ENCODE measurements at regions not wholly inside any gene's neighbourhood (a gene's known extent, or its start where the extent isn't known, plus 50 kb on each side); places are given as distances from the start of the nearest gene placed in this dataset.
"Not testable (repeated sequence)": the region's sequence is repeated elsewhere in the genome, so short reads cannot be mapped to it uniquely, and the experiment has no call there.

GRCh38 chr2:217008794-217009193, 148.9 kb upstream of the TNP1 start:
- DNase-seq (ENCODE audit: low spot score) = no peak

- no peak for DNase-seq (ENCODE audit: low spot score)
These were observed 146.4 kb upstream of the TNP1 start for GRCh38 chr2:217006217-217006616.

- DNase-seq (ENCODE audit: low spot score) = no peak
These were observed 144.8 kb upstream of the TNP1 start for GRCh38 chr2:217004656-217005055.

GRCh38 chr2:217001740-217002139, 141.9 kb upstream of the TNP1 start:
- no peak for DNase-seq (ENCODE audit: low spot score)

GRCh38 chr2:217000406-217000805, 140.5 kb upstream of the TNP1 start:
- DNase-seq (ENCODE audit: low spot score) = no peak

DNA sequence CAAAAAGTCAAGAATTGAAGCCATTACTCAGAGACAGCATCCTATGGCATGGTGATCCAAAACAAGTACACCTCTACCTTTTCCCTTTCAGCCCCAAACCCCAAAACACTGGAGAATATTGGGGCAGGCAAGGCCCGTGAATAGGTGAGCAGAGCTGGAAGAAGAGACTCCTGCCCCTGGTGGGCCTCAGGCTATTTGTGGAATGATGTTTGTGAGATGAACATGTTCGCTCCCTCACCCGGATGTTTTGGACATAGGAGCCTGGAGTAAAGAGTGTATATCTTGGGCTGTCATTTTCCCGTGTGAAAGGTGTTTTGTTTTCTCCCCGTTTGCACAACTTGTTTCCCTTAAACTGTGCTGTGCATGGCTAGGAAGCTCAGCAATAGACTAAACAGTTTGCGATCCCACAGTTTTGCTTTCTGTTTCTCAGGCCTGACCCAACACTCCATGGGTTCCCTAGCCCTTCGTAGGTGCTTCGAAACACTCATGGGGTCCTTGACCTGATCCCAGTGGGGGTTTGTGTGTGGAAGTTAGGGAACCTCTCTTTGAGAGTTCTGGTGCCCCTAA, 136.5 kb upstream of the TNP1 start:
- no peak for DNase-seq (ENCODE audit: low spot score)

- no peak for DNase-seq (ENCODE audit: low spot score)
These were observed 134.5 kb upstream of the TNP1 start for GRCh38 chr2:216994353-216994854.

GRCh38 chr2:216992056-216992675, 132.3 kb upstream of the TNP1 start:
- no peak for DNase-seq (ENCODE audit: low spot score)

DNA sequence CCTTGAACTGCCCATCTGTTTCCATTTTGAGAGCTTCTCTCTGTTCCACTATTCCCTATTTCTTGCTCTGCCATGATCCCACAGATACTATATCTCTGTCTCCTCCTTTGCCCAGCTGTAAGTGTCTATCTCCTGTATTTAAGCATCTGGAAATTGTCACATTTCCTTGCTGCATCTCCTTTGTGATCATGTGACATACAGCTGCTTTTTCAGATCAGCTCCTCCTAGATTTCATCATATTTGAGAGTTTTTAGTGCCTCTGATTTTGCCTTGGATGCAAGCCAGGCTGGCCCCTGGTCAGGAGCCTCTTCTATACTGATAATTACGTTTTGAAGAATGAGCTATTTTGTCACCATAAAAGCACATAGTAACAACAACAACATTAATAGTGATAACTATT, 131.7 kb upstream of the TNP1 start:
- DNase-seq (ENCODE audit: low spot score) = no peak

DNA sequence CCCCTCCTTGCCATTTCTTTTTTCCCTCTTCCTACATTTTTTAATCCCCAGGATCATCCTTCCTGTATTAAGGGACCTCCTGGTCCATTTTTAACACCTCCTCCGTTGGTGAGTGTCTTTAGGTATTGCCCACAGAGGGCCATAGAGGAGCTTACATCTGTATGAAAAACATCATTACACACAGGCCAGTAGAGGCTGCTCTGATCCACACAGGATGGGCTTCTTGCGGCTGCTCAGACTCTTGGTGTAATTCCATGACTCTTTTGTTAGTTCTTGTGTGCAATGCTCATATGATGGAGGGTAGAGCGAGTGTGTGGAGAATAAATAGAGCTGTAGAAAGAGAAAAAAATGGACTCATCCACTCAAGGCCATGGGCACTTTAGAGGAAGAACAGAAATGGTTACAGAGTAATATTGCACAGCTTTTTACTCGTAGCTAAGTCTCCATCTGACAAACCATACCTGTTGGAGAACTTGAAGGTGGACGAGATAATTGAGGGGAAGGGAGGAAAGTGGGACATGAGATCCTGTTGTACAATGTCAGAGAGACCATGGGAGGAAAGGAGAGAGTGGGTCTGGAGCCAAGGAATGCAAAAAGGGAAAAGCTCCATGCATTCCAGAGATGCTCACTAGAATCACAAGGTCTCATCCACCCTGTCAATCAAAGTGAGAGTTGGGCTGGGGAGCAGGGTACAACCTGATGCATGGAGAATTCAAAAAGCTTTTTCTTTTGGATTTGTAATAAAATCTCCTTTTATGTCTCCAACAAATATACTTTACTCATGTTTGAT, 129.7 kb upstream of the TNP1 start:
- DNase-seq (ENCODE audit: low spot score) = peak; percentile 1

- no peak for DNase-seq (ENCODE audit: low spot score)
These were observed 127.5 kb upstream of the TNP1 start for GRCh38 chr2:216987252-216987821.

GRCh38 chr2:216985658-216986141, 125.8 kb upstream of the TNP1 start:
- DNase-seq (ENCODE audit: low spot score) = no peak

DNA sequence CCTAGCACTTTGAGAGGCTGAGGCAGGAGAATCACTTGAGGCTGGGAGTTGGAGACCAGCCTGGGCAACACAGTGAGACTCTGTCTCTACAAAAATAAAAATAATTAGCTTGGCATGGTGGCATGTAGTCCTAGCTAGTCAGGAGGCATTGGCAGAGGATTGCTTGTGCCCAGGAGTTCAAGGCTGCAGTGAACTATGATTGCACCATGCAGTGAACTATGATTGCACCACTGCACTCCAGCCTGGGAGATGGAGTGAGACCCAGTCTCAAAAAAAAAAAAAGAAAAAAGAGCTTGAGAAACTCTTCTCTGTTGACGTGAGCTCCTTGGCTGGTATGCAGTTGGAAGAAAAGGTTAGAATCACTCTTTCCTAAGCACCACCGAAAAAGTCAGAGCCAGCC, 125.1 kb upstream of the TNP1 start:
- no peak for DNase-seq (ENCODE audit: low spot score)

DNA sequence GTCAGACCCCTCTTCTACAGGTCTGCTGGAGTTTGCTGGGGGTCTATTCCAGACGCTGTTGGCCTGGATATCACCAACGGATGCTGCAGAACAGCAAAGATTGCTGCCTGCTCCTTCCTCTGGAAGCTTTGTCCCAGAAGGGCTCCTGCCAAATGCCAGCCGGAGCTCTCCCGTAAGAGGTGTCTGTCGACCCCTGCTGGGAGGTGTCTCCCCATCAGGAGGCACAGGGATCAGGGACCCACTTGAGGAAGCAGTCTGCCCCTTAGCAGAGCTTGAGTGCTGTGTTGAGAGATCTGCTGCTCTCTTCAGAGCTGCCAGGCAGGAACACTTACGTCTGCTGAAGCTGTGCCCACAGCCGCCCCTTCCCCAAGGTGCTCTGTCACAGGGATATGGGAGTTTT, 122.1 kb upstream of the TNP1 start:
- DNase-seq (ENCODE audit: low spot score) = not testable (repeated sequence)

GRCh38 chr2:216980510-216980909, 120.6 kb upstream of the TNP1 start:
- DNase-seq (ENCODE audit: low spot score) = not testable (repeated sequence)

DNA sequence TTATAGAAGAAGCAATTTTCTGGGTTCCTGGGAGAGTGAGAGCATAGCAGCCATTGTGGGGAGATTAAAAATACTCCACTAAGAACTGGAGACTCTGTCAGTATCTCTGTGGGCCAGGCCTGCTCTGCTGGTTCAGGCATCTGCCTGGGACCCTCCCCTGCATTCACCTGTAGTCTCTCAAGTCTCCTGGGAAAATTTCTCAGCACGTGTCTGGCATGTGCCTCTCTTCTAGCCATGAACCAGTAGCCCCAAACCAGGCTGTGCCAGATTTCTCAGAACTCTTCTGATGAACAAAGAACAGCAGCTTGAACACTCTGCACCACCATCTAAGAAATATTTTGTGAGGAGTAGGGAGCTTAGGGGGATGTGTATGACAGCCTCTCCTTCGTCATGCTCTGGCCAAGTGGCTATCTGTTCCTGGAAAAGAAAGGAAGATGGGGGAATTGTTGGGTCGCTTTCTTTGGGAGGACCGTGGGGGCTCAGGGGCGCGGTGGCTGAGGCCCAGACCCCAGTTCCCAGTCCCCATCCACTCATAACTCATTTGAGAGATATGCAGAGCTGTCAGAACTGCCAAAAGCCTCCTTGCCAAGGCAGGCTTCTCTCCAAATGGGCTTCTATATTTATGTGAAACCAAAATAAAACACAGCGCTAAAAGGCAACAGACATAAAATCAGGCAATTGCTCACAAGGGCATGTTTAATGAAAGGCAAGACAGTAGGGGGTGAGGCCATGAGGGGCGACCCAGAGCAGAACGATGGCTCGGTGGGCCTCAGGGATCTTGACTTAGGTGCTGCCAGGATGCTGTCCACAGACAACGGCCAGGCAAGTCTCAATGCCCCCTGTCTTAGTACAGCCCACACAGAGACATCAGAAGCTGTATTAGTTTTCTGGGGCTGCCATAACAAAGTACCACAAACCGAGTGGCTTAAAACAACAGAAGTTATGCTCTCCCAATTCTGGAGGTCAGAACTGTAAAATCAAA, 114.7 kb upstream of the TNP1 start:
- DNase-seq (ENCODE audit: low spot score) = no peak

- DNase-seq (ENCODE audit: low spot score) = no peak
These were observed 111.7 kb upstream of the TNP1 start for GRCh38 chr2:216971593-216971992.

DNA sequence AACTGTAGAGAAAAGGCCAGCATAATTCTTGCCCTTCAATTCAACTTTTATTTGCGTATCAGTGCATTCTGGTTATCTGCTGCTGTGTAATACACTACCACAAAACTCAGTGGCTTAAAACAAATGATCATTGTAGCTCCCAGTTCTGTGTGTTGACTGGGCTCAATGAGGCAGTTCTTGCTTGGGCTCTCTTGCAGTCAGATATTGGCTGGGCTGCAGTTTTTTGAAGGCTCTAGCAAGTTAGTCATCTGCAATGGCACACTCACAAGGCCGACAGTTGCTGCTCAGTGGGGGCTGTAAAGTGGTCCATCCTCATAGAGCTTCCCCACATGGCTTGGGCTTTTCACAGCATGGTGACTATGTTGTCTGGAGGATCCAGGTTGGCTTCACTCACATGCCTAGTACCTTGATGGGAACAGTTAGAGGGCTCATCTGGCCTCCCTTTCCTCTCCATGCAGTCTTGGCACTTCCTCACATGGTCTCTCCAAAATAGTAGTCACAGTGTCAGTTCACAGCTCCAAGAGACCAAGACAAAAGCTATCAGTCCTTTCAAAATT, 110.6 kb upstream of the TNP1 start:
- no peak for DNase-seq (ENCODE audit: low spot score)

GRCh38 chr2:216967889-216968288, 108.0 kb upstream of the TNP1 start:
- DNase-seq (ENCODE audit: low spot score) = no peak

DNA sequence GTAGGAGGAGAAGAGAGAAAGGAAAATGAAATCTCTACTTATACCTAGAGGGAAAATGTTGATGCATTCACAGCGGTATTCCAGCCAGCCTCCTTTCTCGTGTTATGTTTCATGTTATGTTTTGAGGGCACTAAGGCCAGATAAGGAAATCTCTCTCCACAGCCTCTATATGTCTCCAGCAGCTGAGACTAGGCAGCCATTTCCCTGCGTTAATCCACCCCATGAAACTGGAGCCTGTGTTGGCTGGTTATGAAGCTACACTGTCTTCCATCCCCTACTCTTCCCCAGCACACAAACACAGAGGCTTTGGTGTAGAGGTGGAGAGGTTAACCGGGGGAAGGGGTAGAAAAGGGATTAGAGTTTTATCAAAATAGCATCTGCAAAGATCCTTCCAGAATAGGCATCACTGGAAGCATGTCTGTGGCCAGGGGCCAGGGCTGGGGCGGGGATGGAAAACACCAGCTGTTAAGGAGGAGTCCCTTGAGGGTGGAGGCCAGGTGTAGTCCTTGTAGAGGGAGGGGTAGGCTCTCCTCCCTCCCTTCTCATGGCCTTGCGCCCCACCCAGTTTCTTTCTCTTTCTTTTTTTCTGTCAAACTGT, 100.9 kb upstream of the TNP1 start:
- DNase-seq (ENCODE audit: low spot score) = no peak

All from HT-29 (cell line).